ENCODE measurements at regions not wholly inside any gene's neighbourhood (a gene's known extent, or its start where the extent isn't known, plus 50 kb on each side); places are given as distances from the start of the nearest gene placed in this dataset.

DNA sequence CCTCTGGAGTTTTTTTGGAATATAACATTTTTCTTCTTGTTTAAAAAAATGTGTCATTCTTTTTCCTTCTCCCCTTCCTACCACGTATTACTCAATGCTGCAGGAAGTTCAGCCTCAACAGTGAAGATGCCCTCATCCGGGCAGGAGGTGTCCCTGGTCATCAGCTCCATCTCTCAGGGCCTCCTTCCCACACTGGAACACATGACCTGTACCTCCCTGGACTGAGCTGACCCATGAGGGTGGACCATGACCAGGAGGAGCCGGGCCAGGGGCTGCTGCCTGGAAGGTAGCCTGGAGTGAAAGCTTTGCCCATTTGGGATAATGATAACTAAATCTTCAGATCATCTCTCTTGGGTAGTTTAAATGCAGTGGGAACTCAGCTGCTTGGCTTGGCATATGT is 316.5 kb upstream of the ZMIZ1 start:
- DNase-seq, result no peak

DNA sequence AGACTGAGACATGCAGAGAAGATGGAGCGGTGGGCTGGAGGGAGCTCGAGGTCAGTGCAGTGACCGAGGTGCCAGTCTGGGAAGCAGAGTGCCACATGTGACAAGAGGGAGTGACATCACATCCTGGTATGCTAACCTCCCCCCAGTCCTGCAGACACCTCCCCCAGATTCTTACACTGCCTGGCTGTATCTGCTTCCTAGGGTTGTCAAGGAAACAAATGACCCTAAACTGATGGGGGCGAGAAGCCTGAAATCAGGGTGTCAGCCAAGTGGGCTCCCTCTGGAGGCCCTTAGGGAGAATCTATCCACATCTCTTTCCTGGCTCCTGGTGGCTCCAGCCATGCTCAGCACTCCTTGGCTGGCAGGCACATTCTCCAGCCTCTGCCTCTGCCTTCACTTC is 316.1 kb upstream of the ZMIZ1 start:
- no peak for DNase-seq

DNA sequence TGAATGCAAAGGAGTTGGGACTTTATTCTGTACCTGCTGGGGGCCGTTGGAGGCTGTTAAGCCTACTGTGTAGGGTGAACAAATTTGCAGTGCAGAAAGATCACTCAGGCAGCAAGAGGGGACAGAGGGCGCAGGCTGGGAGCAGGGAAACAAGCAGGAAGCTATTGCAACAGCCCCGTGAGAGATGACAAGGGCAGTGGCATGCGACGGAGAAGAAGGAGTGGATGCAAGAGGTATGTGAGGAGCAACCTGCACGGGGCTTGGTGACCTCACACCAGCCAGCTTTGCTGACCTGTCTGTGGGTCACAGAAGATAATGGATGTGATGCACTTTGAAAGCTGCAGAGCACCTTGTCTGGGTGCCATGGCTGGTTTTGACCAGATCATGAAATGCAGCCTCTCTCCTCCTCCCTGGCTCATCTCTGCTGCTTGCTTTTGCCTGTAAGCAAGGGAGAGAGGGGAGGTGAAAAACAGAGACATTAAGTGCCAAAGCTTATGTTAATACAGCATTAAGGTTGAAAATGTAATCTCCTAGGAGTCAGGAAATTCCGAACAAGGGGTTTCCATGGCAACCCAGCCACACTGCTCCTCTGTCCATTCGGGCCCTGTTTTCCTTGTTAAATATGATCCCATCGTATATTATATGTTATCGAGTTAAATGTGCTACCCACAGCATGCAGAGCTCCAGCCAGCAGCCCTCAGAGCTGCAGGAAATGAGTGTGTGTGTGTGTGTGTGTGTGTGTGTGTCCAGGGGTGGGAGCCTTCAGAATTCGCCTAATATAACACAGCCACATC is 314.3 kb upstream of the ZMIZ1 start:
- no peak for DNase-seq

DNA sequence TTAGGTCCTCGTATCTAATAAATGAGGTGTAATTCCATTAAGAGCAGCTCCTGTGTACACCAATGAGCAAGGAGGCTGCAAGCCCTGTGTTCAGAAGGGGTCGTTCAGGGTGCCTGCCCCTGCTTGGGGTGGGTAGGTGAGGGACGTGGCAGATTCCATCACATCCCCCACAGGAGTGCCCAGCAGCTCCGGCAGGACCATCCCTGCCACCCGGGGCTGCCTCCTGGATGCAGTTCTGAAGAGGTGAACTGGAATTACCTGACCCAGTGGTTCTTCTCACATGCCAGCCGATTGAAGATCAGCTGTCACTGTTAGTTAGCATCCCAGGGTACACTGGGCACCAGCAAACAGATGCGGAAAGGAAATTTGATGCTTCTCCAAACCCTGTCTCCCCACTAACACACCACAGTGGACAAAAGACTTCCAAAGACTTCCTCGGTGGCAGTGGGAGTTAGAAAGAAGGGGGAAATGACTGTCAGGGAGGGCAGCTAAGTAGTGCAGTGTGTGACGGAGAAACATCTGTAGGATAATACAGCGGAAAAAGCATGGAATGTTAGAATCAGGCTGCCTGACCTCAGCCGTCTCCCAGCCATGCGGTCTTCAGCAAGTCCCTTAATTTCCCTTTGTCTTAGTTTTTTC is 313.6 kb upstream of the ZMIZ1 start:
- DNase-seq, result no peak

DNA sequence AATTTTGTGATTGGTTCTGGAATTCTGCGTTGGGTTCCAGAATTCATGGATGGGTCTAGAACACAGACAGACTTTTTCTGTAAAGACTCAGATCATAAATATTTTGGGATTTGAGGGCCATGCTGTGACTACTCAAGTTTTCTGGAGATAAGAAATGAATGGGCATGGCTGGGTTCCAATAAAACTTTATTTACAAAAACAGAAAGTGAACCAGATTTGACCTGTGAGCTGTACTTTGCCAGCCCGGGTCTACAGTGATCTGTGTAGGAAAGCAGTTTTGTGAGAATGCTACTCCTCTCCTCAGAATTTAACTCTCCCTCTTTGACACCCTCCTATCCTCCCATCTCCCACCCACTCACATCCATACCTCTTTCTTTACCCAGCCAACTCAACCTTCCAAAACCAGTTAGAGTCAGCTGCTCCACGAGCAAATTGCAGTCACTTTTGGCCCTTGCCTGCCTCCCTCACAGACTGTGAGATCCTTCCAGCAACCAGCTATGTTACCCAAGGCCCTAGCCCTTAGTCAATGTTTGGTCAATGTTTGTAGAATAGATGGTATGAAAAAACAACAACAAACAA is 312.8 kb upstream of the ZMIZ1 start:
- DNase-seq, result peak; percentile 1

DNA sequence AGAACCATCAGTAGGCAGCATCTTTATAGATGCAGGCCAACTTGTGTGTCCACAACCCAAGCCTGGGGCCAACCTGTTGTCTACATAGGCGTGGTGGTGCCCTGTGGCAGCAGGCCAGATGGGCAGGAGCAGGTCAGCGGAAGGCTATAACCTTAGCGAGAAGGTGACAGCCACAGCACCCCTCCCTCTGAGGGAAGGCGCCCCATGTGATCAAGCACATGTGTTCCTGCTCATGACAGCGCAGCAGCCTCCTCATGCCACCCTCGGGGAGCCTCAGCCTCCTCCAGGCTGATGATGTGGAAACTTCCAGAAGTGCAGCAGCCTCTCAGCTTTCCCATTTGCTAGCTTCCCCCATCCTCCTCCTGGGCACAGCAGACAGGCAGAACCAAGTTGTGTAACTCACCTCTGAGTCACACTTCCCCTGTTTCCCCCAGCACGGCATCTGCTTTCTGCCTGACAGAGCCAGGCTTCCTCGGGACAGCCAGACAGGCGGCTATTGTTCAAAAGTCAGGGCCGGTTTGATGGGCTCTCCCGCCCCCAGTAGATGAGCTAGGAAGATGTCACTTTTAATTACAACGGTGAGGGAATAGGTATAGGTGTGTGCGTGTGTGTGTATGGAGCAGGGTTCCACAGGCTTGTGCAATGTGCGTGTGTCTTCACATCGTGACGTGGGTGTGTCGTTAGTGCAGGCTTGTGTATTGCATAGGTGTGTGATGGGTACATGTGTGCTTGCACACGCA is 312.0 kb upstream of the ZMIZ1 start:
- peak; percentile 94 for DNase-seq

DNA sequence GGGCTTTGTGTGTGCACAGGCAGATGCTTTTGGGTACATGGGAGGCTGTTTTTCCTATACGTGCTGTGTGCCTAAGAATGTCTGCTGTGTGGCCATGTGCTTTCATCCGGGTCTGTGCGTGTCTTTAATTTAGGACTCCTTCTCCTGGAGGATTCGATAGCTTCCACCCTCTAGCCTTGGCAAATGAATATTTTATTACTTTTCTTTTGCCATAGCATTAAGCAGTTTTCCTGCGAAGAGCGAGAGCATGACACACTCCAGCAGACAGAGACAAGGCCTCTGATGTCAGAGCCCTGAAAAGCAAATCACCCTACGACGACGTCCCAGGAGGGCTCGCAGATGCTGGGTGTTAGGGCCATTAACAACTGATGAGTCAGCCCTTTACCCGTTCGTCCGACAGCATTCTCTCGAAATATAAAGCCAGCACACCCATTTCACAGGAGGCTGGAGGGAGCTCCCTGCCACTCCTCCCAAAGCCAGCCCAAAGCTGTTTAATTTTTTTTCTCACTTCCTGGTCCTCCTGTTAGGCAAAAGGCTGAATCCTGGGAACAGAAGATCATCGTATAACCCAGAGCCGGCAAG is 311.3 kb upstream of the ZMIZ1 start:
- no peak for DNase-seq

DNA sequence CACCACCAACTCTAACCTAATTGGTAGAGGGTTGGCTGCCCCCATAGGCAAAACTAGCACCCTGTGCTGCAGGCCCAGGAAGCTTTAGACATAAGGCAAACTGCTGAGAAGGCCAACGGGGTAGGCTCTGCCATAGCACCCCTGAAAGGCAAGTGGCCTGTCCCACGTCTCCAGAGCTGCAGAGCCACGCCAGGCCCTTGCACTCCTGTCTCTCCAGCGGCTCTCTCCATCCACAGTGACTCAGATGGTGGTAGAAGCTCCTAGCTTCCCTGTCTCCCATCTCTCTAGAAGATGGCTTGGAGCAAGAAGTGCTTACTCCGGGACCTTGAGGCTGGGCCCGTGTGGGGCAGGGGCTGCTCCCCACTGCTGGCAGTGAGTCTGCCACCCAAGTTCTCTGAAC is 310.6 kb upstream of the ZMIZ1 start:
- no peak for DNase-seq

DNA sequence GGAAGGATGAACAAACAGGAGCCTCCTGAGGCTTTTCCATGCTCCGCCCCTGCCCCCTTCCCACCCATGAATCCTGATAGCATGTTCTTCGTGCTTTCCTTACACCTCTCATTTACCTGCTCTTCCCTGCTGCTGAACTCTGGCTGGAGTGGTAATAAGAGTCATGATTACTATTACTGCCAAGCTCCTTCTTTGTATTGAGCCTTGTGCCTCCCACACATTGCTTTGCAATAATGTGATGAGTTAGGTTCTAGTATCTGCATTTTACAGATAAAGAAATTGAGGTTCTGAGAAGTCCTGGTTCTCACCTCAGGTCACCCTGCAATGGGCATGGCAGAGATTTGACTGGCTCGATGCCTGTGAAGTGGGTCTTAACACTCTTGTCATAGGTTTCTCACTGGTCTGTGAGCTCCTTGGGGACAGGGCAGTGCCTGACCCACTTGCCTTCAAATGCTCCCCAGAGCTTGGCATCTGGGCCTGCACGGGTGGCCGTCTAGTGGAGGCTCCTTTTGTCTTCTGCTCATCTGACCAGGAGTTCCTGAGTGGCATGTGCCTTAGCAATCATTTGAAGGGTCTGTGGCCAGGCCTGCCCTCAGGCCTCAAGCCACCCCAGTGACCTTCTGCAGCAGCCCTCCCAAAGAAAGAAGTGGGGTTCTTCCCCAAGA is 309.2 kb upstream of the ZMIZ1 start:
- peak; percentile 7 for DNase-seq

DNA sequence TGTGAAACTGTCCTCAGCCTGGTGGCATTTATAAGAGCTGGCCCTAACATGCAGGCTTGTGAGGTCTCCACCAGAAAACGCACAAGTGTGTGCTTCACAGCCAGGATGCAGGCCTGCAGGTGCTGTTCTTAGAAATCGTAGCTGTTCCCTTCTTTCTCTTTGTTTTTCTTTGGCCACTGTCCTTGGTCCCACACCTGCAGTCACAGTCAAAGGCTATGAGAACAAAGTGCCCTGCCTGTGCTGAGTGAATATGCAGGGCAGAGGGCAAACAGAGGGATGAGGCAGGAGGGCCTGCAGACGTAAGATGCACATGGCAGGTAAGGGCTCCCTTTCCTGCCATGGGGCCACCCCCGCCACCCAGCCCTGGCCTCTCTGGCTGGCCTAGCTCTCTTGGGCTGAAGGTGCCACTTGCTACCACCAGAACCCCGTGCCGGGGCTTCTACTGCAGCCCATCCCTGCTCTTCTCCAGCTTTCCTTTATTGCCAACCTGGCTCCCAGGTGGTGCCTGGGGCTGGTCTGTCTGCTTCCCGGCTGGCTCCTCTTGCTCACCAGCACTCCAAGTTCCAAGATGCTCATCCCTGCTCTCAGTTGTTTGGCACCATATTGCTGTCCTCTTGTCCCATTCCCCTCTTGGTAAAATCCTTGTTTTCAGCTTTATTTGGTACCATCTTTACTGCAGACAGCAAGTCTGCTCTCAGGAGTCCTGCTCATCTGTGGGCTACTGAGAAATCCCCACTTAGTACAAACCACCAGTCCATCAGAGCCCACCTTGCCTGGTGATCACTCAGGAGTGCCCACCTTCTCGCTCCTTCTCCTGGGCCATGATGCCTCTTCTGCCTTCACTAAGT is 308.1 kb upstream of the ZMIZ1 start:
- DNase-seq, result no peak

DNA sequence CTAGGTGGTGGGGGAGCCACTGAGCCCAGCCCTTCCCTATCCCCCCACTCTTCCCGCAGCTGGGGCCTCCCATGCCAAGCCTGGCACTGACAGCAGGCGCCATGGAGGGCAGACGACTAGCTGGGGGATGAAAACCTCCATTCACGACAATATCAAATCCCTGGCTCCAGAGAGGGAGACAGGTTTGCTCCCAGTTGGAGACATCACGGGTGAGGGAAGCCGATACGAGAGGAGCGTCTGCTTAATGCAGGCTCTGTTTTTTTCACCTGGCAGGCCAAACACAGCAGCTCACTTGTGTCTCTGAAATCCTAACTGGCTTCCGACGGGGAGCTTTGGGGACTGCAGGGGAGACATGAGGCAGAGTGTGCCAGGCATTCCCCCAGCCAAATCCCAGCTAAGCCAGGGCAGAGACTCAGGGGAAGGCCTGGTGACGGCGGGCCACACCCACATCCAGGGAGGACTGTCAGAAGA is 307.4 kb upstream of the ZMIZ1 start:
- no peak for DNase-seq

DNA sequence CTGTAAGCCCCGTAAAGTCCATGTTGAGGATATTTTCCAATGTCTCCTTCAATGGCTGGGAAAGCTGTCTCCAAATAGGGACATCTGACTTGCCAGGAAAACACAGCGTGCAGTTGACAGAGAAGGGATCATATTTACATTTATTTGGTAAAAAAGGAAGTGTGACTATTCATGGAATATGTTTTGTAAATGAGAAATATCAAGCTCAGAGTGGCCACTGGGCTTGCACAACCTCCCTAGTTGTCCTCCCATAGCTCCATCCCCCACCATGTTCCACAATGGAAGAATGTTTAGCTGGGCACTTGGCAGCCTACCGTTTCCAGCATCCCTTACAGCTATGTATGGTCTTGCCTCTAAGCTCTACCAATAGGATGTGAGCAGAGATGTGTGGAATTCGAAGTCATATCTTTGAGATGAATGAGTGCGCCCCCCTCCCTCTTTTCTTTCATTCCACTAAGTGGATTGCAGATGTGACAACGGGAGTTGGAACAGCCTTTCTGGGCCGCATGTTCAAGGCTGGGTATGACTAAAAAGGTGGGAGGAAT is 306.6 kb upstream of the ZMIZ1 start:
- no peak for DNase-seq

DNA sequence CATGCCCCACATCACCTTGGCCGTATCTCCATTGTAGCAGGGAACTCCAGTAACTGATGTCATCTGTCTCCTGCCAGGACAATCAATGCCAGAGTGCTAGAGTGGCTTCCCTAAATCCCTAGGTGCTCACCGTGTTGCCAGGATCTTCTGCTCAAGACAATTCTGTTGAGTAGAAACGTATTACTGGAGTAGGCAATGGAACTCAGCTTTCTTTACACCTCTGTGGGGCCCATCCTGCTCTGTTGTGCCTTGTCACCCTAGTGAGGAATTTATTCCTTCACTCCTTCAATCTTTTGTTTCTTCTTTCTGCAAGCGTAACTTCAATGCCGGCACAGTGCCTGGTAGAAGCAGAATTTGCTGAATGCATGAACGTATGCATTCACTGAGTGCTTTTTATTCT is 305.5 kb upstream of the ZMIZ1 start:
- DNase-seq, result no peak

DNA sequence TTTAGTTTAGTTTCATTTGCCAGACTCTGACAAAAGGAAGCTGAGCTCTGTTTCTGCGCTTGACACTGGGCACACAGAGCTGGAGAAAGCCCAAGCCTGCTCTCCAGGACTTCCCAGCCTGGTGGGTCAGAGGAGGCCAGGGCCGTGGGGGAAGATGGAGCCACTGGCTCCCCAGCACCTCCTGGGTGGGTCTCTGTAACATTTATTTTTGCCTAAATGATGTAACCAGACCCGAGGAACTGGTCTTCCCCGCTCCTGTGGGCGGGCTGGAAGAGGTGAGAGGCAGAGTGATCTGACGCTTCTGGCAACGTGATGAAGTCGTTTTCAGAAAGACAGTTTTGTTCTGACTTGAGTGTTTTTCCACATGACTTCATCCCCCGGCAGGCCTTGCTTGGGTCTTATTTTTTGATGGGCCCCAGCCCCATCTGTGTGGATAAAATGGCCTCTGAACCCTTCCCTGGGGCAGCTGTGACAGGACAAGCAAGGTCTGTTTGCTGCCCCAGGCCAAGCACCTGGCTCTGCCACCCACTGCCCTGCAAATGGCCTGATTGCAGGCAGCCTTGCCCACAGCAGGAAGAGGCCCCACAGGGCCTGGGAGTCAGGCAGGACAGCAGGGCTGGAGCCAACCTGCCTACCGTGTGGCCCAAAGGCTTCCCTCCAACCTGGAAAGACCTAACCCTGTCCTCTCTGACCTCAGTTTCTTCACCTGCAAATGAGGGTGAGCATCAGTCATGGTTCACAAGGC is 304.9 kb upstream of the ZMIZ1 start:
- no peak for DNase-seq

DNA sequence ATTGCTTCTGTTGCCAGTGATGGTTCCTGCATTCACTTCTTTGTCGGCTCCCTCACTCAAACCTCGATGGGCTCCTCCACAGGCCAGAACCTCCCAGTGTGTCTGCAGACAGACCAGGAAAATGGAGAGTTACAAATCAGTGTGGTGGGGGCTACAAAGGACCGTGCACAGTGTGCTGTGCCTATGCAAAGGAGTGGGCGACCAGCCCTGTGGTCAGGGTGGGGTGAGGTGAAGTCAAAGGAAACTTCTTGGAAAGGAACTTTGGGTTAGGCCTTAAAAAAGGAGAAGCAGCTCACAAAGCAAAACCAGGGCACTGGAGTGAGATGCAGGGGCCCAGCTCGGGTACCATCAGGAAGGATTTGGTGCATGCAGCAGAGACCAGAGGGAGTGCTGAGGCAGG is 304.3 kb upstream of the ZMIZ1 start:
- no peak for DNase-seq

DNA sequence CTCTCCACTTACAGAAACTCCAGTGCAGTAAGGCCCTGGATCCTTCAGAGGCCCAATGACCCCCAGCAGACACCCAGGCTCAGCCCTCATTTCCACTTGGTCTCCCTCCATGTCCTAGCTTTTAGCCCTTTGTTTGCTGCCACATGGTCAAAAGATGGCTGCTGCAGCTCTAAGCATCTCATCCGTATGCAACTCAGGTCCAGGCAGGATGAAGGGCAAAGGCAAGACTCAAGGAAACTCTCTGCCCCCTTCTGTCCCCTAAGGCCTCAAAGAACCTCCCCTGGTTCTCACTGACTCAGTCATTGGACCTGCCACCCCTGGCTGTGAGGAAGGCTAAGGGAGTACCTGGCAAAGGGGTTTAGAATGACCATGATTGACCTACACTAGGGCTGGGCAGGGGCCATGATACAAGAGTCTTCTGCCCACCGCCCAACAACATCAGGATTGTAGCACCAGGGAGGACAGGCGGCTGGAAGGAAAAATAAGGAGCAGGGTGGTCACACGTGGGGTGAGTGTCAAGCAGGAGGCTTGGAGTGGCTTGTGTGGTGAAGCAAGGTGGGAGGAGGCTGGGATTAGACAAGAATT is 303.8 kb upstream of the ZMIZ1 start:
- DNase-seq, result no peak

DNA sequence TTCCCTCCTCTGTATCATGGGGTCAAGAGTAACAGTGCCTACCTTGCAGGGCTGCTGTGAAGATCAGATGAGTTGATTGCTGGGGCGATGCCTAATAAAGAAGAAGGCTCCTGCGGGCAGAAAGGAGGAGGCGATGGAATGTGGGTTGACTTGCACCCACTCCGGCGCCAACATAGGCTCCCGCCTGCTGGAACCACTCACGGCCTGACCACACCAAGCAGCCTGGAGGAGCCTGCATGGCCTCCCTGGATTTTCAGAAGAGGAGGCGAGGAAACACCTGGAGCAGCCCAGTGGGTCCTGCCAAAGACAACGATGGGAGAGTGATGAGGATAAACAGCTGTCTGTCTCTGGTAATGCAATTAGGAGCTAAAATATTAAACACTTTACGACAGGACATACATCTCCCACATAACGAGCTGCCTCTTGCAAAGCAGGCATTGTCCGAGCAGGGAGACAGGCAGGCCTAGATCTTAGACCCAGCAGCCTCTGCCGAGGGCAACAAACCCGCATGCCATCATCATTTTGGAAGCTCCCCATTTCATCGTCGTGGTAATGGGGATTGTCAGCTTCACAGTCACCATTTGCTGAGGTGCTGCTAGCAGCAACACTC is 302.9 kb upstream of the ZMIZ1 start:
- DNase-seq, result no peak

DNA sequence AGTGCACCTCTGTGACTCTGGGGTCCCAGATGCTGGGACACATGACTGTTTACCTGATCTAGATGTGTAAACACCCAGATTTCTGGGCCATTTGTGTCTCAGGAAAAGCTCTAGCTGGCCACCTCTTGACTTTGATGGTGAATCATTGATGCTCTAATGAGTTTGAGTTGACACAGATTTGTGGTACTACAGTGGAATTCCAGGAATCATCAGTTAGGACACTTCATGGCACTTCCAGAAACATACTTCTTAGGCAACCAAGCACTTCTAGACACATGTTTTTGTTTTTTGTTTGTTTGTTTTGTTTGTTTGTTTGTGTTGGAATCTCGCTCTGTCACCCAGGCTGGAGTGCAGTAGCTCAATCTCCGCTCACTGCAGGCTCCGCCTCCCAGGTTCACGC is 302.2 kb upstream of the ZMIZ1 start:
- no peak for DNase-seq

DNA sequence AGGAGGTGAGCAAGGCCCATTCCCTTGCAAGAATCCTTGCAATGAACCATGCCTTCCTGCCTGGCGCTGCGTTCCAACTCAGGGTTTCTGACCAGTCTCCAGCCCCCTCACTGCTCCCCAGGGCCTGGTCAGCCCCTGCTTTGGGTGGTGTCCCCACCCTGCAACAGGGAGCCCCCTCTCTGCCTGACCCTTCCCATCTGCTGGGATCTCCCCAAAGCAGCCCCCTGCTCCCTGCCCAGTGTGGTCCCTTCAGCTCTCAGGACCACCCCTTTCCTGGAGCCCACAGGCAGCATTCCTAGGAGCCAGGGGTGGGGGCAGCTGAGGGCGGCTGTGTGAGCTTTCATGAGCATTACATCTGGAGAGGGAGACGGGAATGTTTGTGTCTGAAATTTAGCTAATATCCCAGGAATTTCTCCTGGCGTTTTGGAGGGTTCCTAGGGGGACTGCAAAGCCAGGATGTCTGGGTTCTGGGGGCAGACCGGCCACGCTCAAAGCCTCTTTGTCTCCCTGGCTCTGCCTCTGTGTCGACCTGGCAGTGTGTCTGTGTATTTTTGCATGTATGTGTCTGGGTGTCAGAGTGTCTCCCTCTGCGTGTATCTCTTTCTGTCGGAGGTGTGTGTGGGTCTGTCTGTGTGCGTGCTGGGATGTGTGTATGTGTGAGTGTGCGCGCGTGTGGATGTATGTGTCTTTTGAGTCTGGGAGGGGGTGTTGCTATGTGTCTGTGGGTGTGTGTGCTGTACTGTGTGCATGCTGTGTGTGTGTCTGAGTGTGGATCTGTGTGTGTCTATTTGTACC is 300.5 kb upstream of the ZMIZ1 start:
- DNase-seq, result no peak
